ENCODE measurements at regions not wholly inside any gene's neighbourhood (a gene's known extent, or its start where the extent isn't known, plus 50 kb on each side); places are given as distances from the start of the nearest gene placed in this dataset.

GRCh38 chr16:58970775-58971174 lies 236.7 kb upstream of the GOT2 start:
- TF ChIP-seq, protein P1, sequence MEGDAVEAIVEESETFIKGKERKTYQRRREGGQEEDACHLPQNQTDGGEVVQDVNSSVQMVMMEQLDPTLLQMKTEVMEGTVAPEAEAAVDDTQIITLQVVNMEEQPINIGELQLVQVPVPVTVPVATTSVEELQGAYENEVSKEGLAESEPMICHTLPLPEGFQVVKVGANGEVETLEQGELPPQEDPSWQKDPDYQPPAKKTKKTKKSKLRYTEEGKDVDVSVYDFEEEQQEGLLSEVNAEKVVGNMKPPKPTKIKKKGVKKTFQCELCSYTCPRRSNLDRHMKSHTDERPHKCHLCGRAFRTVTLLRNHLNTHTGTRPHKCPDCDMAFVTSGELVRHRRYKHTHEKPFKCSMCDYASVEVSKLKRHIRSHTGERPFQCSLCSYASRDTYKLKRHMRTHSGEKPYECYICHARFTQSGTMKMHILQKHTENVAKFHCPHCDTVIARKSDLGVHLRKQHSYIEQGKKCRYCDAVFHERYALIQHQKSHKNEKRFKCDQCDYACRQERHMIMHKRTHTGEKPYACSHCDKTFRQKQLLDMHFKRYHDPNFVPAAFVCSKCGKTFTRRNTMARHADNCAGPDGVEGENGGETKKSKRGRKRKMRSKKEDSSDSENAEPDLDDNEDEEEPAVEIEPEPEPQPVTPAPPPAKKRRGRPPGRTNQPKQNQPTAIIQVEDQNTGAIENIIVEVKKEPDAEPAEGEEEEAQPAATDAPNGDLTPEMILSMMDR (IDR thresholded peaks at IDR 0.05; ENCODE audit: low read depth, low read length, poor library complexity, severe bottlenecking): no peak
- no peak for TF ChIP-seq EZH2phosphoT487 (IDR thresholded peaks at IDR 0.05; ENCODE audit: borderline replicate concordance, low read length)
- Histone ChIP-seq H3K27me3 (ENCODE audit: control insufficient read depth, low read length) (no peaks in the 10 kb centered on the region), H3K9me2 (replicated peaks; ENCODE audit: control insufficient read depth, low read length) (no peaks in the 10 kb centered on the region), H3F3A (ENCODE audit: control insufficient read depth, insufficient read depth) (no peaks in the 10 kb centered on the region), H3K4me1 (ENCODE audit: control insufficient read depth, low read length) (no peaks in the 10 kb centered on the region), H4K20me1 (ENCODE audit: control insufficient read depth, insufficient read depth, low read depth, low read length) (no peaks in the 10 kb centered on the region), H3K27ac (ENCODE audit: low read depth, low read length) (no peak overlapping the region), H3K9me3 (ENCODE audit: control insufficient read depth, insufficient read depth, low read length) (no peaks in the 10 kb centered on the region), H3K36me3 (ENCODE audit: control insufficient read depth, low read length) (no peaks in the 10 kb centered on the region), H3K79me2 (ENCODE audit: control insufficient read depth, low read length) (no peaks in the 10 kb centered on the region), H3K4me3 (ENCODE audit: low read length) (no peak overlapping the region), H3K4me2 (ENCODE audit: low read length) (no peak overlapping the region)

GRCh38 chr16:58963479-58963878 lies 229.4 kb upstream of the GOT2 start:
- H3K4me2 ChIP-seq (ENCODE audit: low read length): no peak overlapping the region
- no peaks in the 10 kb centered on the region for H3K9me3 ChIP-seq (ENCODE audit: control insufficient read depth, insufficient read depth, low read length)
- no peaks in the 10 kb centered on the region for H3K79me2 ChIP-seq (ENCODE audit: control insufficient read depth, low read length)
- H3K27ac ChIP-seq (ENCODE audit: low read depth, low read length): no peak overlapping the region
- no peaks in the 10 kb centered on the region for H3K27me3 ChIP-seq (ENCODE audit: control insufficient read depth, low read length)
- H3K4me3 ChIP-seq (ENCODE audit: low read length): no peak overlapping the region
- H3K36me3 ChIP-seq (ENCODE audit: control insufficient read depth, low read length): no peaks in the 10 kb centered on the region
- no peaks in the 10 kb centered on the region for H4K20me1 ChIP-seq (ENCODE audit: control insufficient read depth, insufficient read depth, low read depth, low read length)
- H3F3A ChIP-seq (ENCODE audit: control insufficient read depth, insufficient read depth): no peaks in the 10 kb centered on the region
- no peaks in the 10 kb centered on the region for H3K4me1 ChIP-seq (ENCODE audit: control insufficient read depth, low read length)
- H3K9me2 ChIP-seq (replicated peaks; ENCODE audit: control insufficient read depth, low read length): no peaks in the 10 kb centered on the region
- no peak for TF ChIP-seq EZH2phosphoT487 (IDR thresholded peaks at IDR 0.05; ENCODE audit: borderline replicate concordance, low read length)
- TF ChIP-seq, protein P1 (IDR thresholded peaks at IDR 0.05; ENCODE audit: low read depth, low read length, poor library complexity, severe bottlenecking): no peak

- Histone ChIP-seq H3K9me2 (replicated peaks; ENCODE audit: control insufficient read depth, low read length) (no peaks in the 10 kb centered on the region), H3K9me3 (ENCODE audit: control insufficient read depth, insufficient read depth, low read length) (no peaks in the 10 kb centered on the region), H3K79me2 (ENCODE audit: control insufficient read depth, low read length) (no peaks in the 10 kb centered on the region), H4K20me1 (ENCODE audit: control insufficient read depth, insufficient read depth, low read depth, low read length) (no peaks in the 10 kb centered on the region), H3K36me3 (ENCODE audit: control insufficient read depth, low read length) (no peaks in the 10 kb centered on the region), H3F3A (ENCODE audit: control insufficient read depth, insufficient read depth) (no peaks in the 10 kb centered on the region), H3K27ac (ENCODE audit: low read depth, low read length) (no peak overlapping the region), H3K4me1 (ENCODE audit: control insufficient read depth, low read length) (no peaks in the 10 kb centered on the region), H3K4me2 (ENCODE audit: low read length) (no peak overlapping the region), H3K4me3 (ENCODE audit: low read length) (no peak overlapping the region), H3K27me3 (ENCODE audit: control insufficient read depth, low read length) (no peaks in the 10 kb centered on the region)
- TF ChIP-seq EZH2phosphoT487 (IDR thresholded peaks at IDR 0.05; ENCODE audit: borderline replicate concordance, low read length): no peak
- TF ChIP-seq, protein P1 (IDR thresholded peaks at IDR 0.05; ENCODE audit: low read depth, low read length, poor library complexity, severe bottlenecking): no peak
These were observed 228.7 kb upstream of the GOT2 start for GRCh38 chr16:58962811-58963210.

GRCh38 chr16:58960484-58960883 lies 226.4 kb upstream of the GOT2 start:
- no peak overlapping the region for H3K4me3 ChIP-seq (ENCODE audit: low read length)
- no peaks in the 10 kb centered on the region for H4K20me1 ChIP-seq (ENCODE audit: control insufficient read depth, insufficient read depth, low read depth, low read length)
- H3F3A ChIP-seq (ENCODE audit: control insufficient read depth, insufficient read depth): no peaks in the 10 kb centered on the region
- H3K79me2 ChIP-seq (ENCODE audit: control insufficient read depth, low read length): no peaks in the 10 kb centered on the region
- H3K27me3 ChIP-seq (ENCODE audit: control insufficient read depth, low read length): no peaks in the 10 kb centered on the region
- no peaks in the 10 kb centered on the region for H3K36me3 ChIP-seq (ENCODE audit: control insufficient read depth, low read length)
- TF ChIP-seq EZH2phosphoT487 (IDR thresholded peaks at IDR 0.05; ENCODE audit: borderline replicate concordance, low read length): no peak
- TF ChIP-seq, protein P1 (IDR thresholded peaks at IDR 0.05; ENCODE audit: low read depth, low read length, poor library complexity, severe bottlenecking): no peak
- H3K9me3 ChIP-seq (ENCODE audit: control insufficient read depth, insufficient read depth, low read length): no peaks in the 10 kb centered on the region
- H3K4me2 ChIP-seq (ENCODE audit: low read length): no peak overlapping the region
- no peak overlapping the region for H3K27ac ChIP-seq (ENCODE audit: low read depth, low read length)
- H3K9me2 ChIP-seq (replicated peaks; ENCODE audit: control insufficient read depth, low read length): no peaks in the 10 kb centered on the region
- no peaks in the 10 kb centered on the region for H3K4me1 ChIP-seq (ENCODE audit: control insufficient read depth, low read length)

Measured in DOHH2 (cell line).